Fibroblast of lung (primary cell): ENCODE measurements at regions not wholly inside any gene's neighbourhood (a gene's known extent, or its start where the extent isn't known, plus 50 kb on each side); places are given as distances from the start of the nearest gene placed in this dataset.

ENCODE experiments used
- DNase-seq, 2 donors: peaks; one replicate each; pipeline versions ENCODE4 v3.0.0 to v3.0.0-alpha.2; 2010; ENCODE audit warnings: low read depth in 2 of 2
- H2AFZ ChIP-seq: 2 replicates; pipeline ENCODE4 v1.5.1; 2012; ENCODE audit warnings: low read length, control low read depth, inconsistent platforms
- H3K27ac ChIP-seq: 2 replicates; pipeline ENCODE4 v1.5.1; 2011; ENCODE audit warnings: low read length, control low read depth; ENCODE audit not compliant: insufficient read depth
- H3K27me3 ChIP-seq: 2 replicates; pipeline ENCODE4 v1.5.1; 2011; ENCODE audit warnings: mild to moderate bottlenecking, low read length; ENCODE audit not compliant: control insufficient read depth, insufficient read depth
- H3K36me3 ChIP-seq: 2 replicates; pipeline ENCODE4 v1.5.1; 2011; ENCODE audit warnings: low read length; ENCODE audit not compliant: control insufficient read depth, insufficient read depth
- H3K4me1 ChIP-seq: 2 replicates; pipeline ENCODE4 v1.5.1; 2011; ENCODE audit warnings: low read length; ENCODE audit not compliant: control insufficient read depth, insufficient read depth; ENCODE audit errors: extremely low read depth
- H3K4me2 ChIP-seq: 2 replicates; pipeline ENCODE4 v1.5.1; 2011; ENCODE audit warnings: low read length, control low read depth; ENCODE audit not compliant: insufficient read depth; ENCODE audit errors: extremely low read depth
- H3K4me3 ChIP-seq, 4 experiments: fragments of 200-600 bp in 1 of 4; sonication (generic) in 1 of 4; replicated peaks in 1 of 4; 2 replicates each; pipeline ENCODE4 v1.5.1; 2011 to 2016; ENCODE audit warnings: low read length in 4 of 4, low read depth in 3 of 4, mild to moderate bottlenecking in 3 of 4, control low read depth in 2 of 4, inconsistent platforms in 1 of 4, mixed read lengths in 1 of 4; ENCODE audit not compliant: insufficient read depth in 1 of 4; ENCODE audit errors: control extremely low read depth in 1 of 4
- H3K79me2 ChIP-seq: 2 replicates; pipeline ENCODE4 v1.5.1; 2012; ENCODE audit warnings: mild to moderate bottlenecking, low read length, inconsistent platforms; ENCODE audit not compliant: control insufficient read depth, insufficient read depth
- H3K9ac ChIP-seq: 2 replicates; pipeline ENCODE4 v1.5.1; 2011; ENCODE audit warnings: mild to moderate bottlenecking, low read length, control low read depth; ENCODE audit not compliant: insufficient read depth
- H3K9me3 ChIP-seq: 2 replicates; pipeline ENCODE4 v1.5.1; 2012; ENCODE audit warnings: low read depth, low read length; ENCODE audit not compliant: control insufficient read depth, insufficient read depth
- H4K20me1 ChIP-seq: 2 replicates; pipeline ENCODE4 v1.5.1; 2011; ENCODE audit warnings: low read length; ENCODE audit not compliant: control insufficient read depth, insufficient read depth; ENCODE audit errors: extremely low read depth
- EZH2 ChIP-seq: IDR thresholded peaks from 2 replicates; pipeline ENCODE4 v1.5.1; 2012; ENCODE audit warnings: low read length, control low read depth, mild to moderate bottlenecking; ENCODE audit errors: missing control alignments
- TF ChIP-seq, protein P1 (sequence below), 2 donors: IDR thresholded peaks in 1 of 2; conservative IDR thresholded peaks in 1 of 2; 1 replicate in 1 of 2; 2 replicates in 1 of 2; pipeline ENCODE4 v1.5.1; 2011 to 2012; ENCODE audit warnings: low read length in 2 of 2, control low read depth in 1 of 2, inconsistent platforms in 1 of 2, low read depth in 1 of 2, mild to moderate bottlenecking in 1 of 2

DNA sequence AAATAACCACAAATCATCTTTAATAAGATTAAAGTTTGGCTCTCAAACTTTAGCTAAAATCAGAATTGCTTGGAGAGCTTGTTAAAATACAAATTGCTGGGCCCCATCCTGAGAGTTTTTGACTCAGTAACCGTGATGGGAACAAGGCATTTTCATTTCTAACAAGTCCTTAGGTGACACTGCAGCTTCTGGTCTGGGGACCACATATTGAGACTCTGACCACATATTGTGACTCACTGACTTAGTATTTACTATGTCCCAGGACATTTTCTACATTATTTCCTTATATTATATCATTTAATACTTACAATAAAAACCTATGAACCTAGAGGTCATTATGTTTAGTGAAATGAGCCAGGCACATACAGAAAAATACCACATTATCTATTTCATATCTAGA lies 164.5 kb downstream of the ZMAT3 start:
- Histone ChIP-seq H3K4me1 (no peaks in the 10 kb centered on the region), H3K27ac (no peak overlapping the region), H3K4me2 (no peak overlapping the region), H3K9me3 (no peaks in the 10 kb centered on the region), H3K27me3 (no peaks in the 10 kb centered on the region), H3K4me3 (no peak overlapping the region), H3K9ac (no peak overlapping the region), H3K79me2 (no peaks in the 10 kb centered on the region), H3K36me3 (no peaks in the 10 kb centered on the region), H2AFZ (no peak overlapping the region), H4K20me1 (no peaks in the 10 kb centered on the region)
- no peak for DNase-seq
- TF ChIP-seq, protein P1, sequence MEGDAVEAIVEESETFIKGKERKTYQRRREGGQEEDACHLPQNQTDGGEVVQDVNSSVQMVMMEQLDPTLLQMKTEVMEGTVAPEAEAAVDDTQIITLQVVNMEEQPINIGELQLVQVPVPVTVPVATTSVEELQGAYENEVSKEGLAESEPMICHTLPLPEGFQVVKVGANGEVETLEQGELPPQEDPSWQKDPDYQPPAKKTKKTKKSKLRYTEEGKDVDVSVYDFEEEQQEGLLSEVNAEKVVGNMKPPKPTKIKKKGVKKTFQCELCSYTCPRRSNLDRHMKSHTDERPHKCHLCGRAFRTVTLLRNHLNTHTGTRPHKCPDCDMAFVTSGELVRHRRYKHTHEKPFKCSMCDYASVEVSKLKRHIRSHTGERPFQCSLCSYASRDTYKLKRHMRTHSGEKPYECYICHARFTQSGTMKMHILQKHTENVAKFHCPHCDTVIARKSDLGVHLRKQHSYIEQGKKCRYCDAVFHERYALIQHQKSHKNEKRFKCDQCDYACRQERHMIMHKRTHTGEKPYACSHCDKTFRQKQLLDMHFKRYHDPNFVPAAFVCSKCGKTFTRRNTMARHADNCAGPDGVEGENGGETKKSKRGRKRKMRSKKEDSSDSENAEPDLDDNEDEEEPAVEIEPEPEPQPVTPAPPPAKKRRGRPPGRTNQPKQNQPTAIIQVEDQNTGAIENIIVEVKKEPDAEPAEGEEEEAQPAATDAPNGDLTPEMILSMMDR (conservative IDR thresholded peaks at IDR 0.05 in 1 of 2, IDR thresholded peaks at IDR 0.05 in 1 of 2; ENCODE audit: low read depth in 1 of 2, low read length in 2 of 2), result no peak
- no peak for TF ChIP-seq EZH2

DNA sequence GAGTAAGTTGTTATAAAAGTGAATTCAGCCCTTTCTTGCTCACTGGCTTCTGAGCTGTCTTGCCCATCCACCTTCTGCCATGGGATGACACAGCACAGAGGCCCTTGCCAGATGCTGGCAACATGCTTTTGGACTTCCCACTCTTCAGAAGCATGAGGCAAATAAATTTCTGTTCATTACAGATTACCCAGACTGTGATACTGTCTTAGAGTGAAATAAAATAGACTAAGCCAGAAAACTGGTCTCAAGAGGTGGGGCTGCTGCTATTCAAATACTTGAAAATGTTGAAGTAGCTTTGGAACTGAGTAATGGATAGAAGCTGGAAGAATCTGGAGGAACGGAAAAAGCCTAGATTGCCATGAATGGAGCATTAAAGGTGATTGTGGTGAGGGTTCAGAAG lies 170.4 kb downstream of the ZMAT3 start:
- Histone ChIP-seq H2AFZ (no peak overlapping the region), H3K27me3 (no peaks in the 10 kb centered on the region), H3K36me3 (no peaks in the 10 kb centered on the region), H4K20me1 (no peaks in the 10 kb centered on the region), H3K4me3 (no peak overlapping the region), H3K27ac (no peak overlapping the region), H3K9me3 (no peaks in the 10 kb centered on the region), H3K79me2 (no peaks in the 10 kb centered on the region), H3K9ac (no peak overlapping the region), H3K4me1 (no peaks in the 10 kb centered on the region), H3K4me2 (no peak overlapping the region)
- TF ChIP-seq EZH2, result no peak
- TF ChIP-seq, protein P1 (conservative IDR thresholded peaks at IDR 0.05 in 1 of 2, IDR thresholded peaks at IDR 0.05 in 1 of 2; ENCODE audit: low read depth in 1 of 2, low read length in 2 of 2), result no peak
- DNase-seq, result no peak

DNA sequence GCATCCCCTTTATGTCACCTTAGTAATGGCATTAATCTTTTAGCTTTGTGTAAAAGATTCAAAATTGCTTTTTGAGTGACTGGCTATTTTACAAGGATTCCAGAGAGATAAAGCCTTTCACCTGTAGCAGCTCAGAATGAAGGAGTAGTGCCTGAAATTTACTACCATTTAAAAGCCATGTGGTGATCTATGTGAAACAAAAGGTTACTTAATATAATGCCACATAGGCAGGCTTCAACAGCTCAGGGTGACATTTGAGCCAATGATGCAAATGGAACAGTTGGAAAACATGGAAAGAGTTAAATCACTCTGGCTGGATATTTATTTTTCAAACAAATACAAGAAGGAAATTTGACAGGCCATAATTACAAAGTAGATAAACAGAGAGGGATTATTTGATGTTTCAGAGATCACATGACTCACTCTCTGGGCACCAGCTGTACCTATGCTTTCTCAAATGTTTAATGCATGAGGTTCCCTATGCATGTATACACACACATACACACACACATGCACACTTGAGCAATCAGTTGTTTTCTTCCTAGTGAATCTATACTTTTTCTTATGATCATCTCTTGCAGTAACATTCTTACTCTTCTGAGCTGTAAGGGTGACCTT lies 171.5 kb downstream of the ZMAT3 start:
- no peaks in the 10 kb centered on the region for H3K9me3 ChIP-seq
- no peak overlapping the region for H3K27ac ChIP-seq
- H3K4me1 ChIP-seq, result no peaks in the 10 kb centered on the region
- no peak overlapping the region for H3K4me3 ChIP-seq
- no peak overlapping the region for H2AFZ ChIP-seq
- H3K79me2 ChIP-seq, result no peaks in the 10 kb centered on the region
- no peaks in the 10 kb centered on the region for H3K27me3 ChIP-seq
- no peak for DNase-seq
- H3K9ac ChIP-seq, result no peak overlapping the region
- TF ChIP-seq, protein P1 (conservative IDR thresholded peaks at IDR 0.05 in 1 of 2, IDR thresholded peaks at IDR 0.05 in 1 of 2; ENCODE audit: low read depth in 1 of 2, low read length in 2 of 2), result no peak
- TF ChIP-seq EZH2, result no peak
- H4K20me1 ChIP-seq, result no peaks in the 10 kb centered on the region
- no peaks in the 10 kb centered on the region for H3K36me3 ChIP-seq
- H3K4me2 ChIP-seq, result no peak overlapping the region
